ENCODE measurements at regions not wholly inside any gene's neighbourhood (a gene's known extent, or its start where the extent isn't known, plus 50 kb on each side); places are given as distances from the start of the nearest gene placed in this dataset.

DNA sequence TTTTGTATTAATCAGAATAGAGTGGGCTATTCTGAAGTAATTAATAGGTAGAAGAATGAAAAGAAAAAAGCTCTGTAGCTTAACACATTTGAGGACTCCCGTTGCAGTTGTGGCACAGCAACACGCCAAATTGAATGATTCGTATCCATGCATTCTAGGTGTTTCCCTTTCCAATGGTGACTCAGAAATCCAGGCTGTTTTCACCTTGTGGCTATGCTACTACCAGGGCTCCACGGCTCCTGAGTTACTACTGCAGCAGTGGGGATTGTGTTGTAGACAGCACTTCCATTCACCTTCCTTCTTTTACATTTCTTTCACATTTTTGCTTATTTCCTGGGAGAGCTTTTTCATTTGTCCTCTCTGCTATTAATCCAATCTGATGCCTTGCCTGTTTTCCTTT is 1616.4 kb downstream of the CDH8 start:
- TF ChIP-seq, protein P1, sequence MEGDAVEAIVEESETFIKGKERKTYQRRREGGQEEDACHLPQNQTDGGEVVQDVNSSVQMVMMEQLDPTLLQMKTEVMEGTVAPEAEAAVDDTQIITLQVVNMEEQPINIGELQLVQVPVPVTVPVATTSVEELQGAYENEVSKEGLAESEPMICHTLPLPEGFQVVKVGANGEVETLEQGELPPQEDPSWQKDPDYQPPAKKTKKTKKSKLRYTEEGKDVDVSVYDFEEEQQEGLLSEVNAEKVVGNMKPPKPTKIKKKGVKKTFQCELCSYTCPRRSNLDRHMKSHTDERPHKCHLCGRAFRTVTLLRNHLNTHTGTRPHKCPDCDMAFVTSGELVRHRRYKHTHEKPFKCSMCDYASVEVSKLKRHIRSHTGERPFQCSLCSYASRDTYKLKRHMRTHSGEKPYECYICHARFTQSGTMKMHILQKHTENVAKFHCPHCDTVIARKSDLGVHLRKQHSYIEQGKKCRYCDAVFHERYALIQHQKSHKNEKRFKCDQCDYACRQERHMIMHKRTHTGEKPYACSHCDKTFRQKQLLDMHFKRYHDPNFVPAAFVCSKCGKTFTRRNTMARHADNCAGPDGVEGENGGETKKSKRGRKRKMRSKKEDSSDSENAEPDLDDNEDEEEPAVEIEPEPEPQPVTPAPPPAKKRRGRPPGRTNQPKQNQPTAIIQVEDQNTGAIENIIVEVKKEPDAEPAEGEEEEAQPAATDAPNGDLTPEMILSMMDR (IDR thresholded peaks at IDR 0.05), result no peak
- no peak for TF ChIP-seq POLR2A (IDR thresholded peaks at IDR 0.05)

Measured in uterus (tissue), 2 donors.